ENCODE measurements at regions not wholly inside any gene's neighbourhood (a gene's known extent, or its start where the extent isn't known, plus 50 kb on each side); places are given as distances from the start of the nearest gene placed in this dataset.

- H3K27ac ChIP-seq (ENCODE audit: insufficient read length, low read depth, low read length): no peak overlapping the region
- H2BK5ac ChIP-seq (ENCODE audit: insufficient read length, low read length): no peak overlapping the region
- no peak overlapping the region for H4K8ac ChIP-seq (replicated peaks; ENCODE audit: insufficient read length, low read depth, low read length)
- no peaks in the 10 kb centered on the region for H3K79me2 ChIP-seq (ENCODE audit: insufficient read depth, low read length)
- Mint-ChIP-seq H3K4me3 (no peak overlapping the region), H3K27me3 (ENCODE audit: low read depth) (peaks cover 18% of the 10 kb centered on the region), H3K27ac (no peak overlapping the region), H3K4me1 (peaks cover 0 to 6% of the 10 kb centered on the region in 2 experiments; a peak in 1 of 4 replicates), H3K9me3 (peaks cover 5 to 13% of the 10 kb centered on the region in 2 experiments; a peak in 4 of 5 replicates), H3K36me3 (ENCODE audit: insufficient read depth in 1 of 3, low read depth in 3 of 3) (peaks cover 0 to 5% (median 0%) of the 10 kb centered on the region in 3 experiments; a peak in 2 of 7 replicates)
- no peak overlapping the region for H2BK120ac ChIP-seq (ENCODE audit: low read depth, low read length, poor library complexity, severe bottlenecking)
- H2BK15ac ChIP-seq (ENCODE audit: low read depth, low read length): no peak overlapping the region
- H3K27me3 ChIP-seq (ENCODE audit: insufficient read depth, low read length): no peaks in the 10 kb centered on the region
- no peaks in the 10 kb centered on the region for H3K79me1 ChIP-seq (ENCODE audit: insufficient read depth, low read depth, low read length, poor library complexity, severe bottlenecking)
- no peaks in the 10 kb centered on the region for H3K23me2 ChIP-seq (ENCODE audit: insufficient read length, low read depth, low read length, poor library complexity, severe bottlenecking)
- no peak overlapping the region for H2AFZ ChIP-seq (ENCODE audit: low read length)
- H2BK20ac ChIP-seq (ENCODE audit: low read depth, low read length, poor library complexity, severe bottlenecking): no peak overlapping the region
- H3K23ac ChIP-seq (ENCODE audit: insufficient read length, low read depth, low read length): no peak overlapping the region
- no peak overlapping the region for H4K5ac ChIP-seq (ENCODE audit: insufficient read length, low read depth, low read length)
- H3K18ac ChIP-seq (ENCODE audit: insufficient read length, low read depth, low read length): no peak overlapping the region
- H3K9me3 ChIP-seq (ENCODE audit: control insufficient read depth, low read depth, low read length): no peaks in the 10 kb centered on the region
- TF ChIP-seq, protein P1, sequence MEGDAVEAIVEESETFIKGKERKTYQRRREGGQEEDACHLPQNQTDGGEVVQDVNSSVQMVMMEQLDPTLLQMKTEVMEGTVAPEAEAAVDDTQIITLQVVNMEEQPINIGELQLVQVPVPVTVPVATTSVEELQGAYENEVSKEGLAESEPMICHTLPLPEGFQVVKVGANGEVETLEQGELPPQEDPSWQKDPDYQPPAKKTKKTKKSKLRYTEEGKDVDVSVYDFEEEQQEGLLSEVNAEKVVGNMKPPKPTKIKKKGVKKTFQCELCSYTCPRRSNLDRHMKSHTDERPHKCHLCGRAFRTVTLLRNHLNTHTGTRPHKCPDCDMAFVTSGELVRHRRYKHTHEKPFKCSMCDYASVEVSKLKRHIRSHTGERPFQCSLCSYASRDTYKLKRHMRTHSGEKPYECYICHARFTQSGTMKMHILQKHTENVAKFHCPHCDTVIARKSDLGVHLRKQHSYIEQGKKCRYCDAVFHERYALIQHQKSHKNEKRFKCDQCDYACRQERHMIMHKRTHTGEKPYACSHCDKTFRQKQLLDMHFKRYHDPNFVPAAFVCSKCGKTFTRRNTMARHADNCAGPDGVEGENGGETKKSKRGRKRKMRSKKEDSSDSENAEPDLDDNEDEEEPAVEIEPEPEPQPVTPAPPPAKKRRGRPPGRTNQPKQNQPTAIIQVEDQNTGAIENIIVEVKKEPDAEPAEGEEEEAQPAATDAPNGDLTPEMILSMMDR (conservative IDR thresholded peaks at IDR 0.05): no peak
- no peaks in the 10 kb centered on the region for H4K20me1 ChIP-seq (ENCODE audit: control insufficient read depth, insufficient read depth, insufficient read length)
- H4K91ac ChIP-seq (ENCODE audit: insufficient read length, low read depth, low read length): no peak overlapping the region
- H3K4ac ChIP-seq (ENCODE audit: low read depth, low read length): no peak overlapping the region
- no peak overlapping the region for H3K56ac ChIP-seq (ENCODE audit: insufficient read length, low read depth, low read length)
- WGBS (ENCODE audit: extremely low coverage, insufficient read length, low lambda C conversion rate): no CpG with 5 or more reads among the region's 1 CpG
- no peaks in the 10 kb centered on the region for H3K4me1 ChIP-seq (ENCODE audit: insufficient read depth, low read length)
- no peak overlapping the region for H3K9ac ChIP-seq (ENCODE audit: extremely low read depth, insufficient read length, low read length)
- H2BK12ac ChIP-seq (ENCODE audit: insufficient read length, low read depth, low read length): no peak overlapping the region
- no peak overlapping the region for H3T11ph ChIP-seq (ENCODE audit: low read length)
- no peak for DNase-seq
- H2AK5ac ChIP-seq (ENCODE audit: insufficient read length, low read length): no peak overlapping the region
- H3K14ac ChIP-seq (ENCODE audit: insufficient read depth, low read length): no peak overlapping the region
- no peak overlapping the region for H3K4me2 ChIP-seq (ENCODE audit: insufficient read depth, insufficient read length, low read length)
Observed at GRCh38 chr5:73355108-73355507, 93.5 kb downstream of the FOXD1 start.

All from H9 (cell line).